ENCODE measurements at regions not wholly inside any gene's neighbourhood (a gene's known extent, or its start where the extent isn't known, plus 50 kb on each side); places are given as distances from the start of the nearest gene placed in this dataset.

DNA sequence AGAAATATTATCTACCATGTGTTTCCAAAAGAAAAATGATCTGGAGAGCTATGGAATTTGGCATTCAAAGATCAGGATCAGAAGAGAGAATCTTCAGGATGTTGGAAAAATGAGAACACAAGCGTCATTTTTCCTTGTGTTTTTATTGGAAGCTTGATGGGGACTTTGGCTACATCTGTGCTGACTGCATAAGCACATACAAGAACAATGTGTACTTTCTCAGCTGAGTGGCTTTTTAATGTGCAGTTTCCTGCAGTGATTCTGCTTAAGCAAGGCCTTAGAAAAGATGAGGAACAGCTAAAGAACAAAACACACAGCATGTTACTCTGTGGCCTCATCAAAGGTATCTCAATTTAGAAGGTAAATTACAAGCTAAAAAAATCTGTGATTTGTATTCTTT is 1039.9 kb downstream of the GLUD2 start:
- H3K4me1 ChIP-seq (ENCODE audit: control insufficient read depth, low read depth, low read length): no peaks in the 10 kb centered on the region
- H3K9me3 ChIP-seq (ENCODE audit: control insufficient read depth, low read depth, low read length): peaks cover 6% of the 10 kb centered on the region
- H3K4me3 ChIP-seq (ENCODE audit: low read length): no peak overlapping the region
- no peak overlapping the region for H3K27ac ChIP-seq (ENCODE audit: low read length)
- no peak overlapping the region for H3K9ac ChIP-seq (ENCODE audit: low read length)
- no peaks in the 10 kb centered on the region for H3K36me3 ChIP-seq (ENCODE audit: control insufficient read depth, low read depth, low read length)
- H3K27me3 ChIP-seq (ENCODE audit: control insufficient read depth, insufficient read depth, low read length): no peaks in the 10 kb centered on the region

- no peaks in the 10 kb centered on the region for H3K36me3 ChIP-seq (ENCODE audit: control insufficient read depth, low read depth, low read length)
- H3K27me3 ChIP-seq (ENCODE audit: control insufficient read depth, insufficient read depth, low read length): no peaks in the 10 kb centered on the region
- peaks cover 4% of the 10 kb centered on the region for H3K9me3 ChIP-seq (ENCODE audit: control insufficient read depth, low read depth, low read length)
- H3K27ac ChIP-seq (ENCODE audit: low read length): no peak overlapping the region
- no peaks in the 10 kb centered on the region for H3K4me1 ChIP-seq (ENCODE audit: control insufficient read depth, low read depth, low read length)
- no peak overlapping the region for H3K9ac ChIP-seq (ENCODE audit: low read length)
- no peak overlapping the region for H3K4me3 ChIP-seq (ENCODE audit: low read length)
Measured at GRCh38 chrX:122091571-122091970, 1044.2 kb downstream of the GLUD2 start.

- Histone ChIP-seq H3K36me3 (ENCODE audit: control insufficient read depth, low read depth, low read length) (no peaks in the 10 kb centered on the region), H3K27me3 (ENCODE audit: control insufficient read depth, insufficient read depth, low read length) (no peaks in the 10 kb centered on the region), H3K9ac (ENCODE audit: low read length) (no peak overlapping the region), H3K4me1 (ENCODE audit: control insufficient read depth, low read depth, low read length) (no peaks in the 10 kb centered on the region), H3K4me3 (ENCODE audit: low read length) (no peak overlapping the region), H3K9me3 (ENCODE audit: control insufficient read depth, low read depth, low read length) (peaks cover 2% of the 10 kb centered on the region), H3K27ac (ENCODE audit: low read length) (no peak overlapping the region)
Measured at GRCh38 chrX:122092360-122092759, 1045.0 kb downstream of the GLUD2 start.

- Histone ChIP-seq H3K27ac (ENCODE audit: low read length) (no peak overlapping the region), H3K27me3 (ENCODE audit: control insufficient read depth, insufficient read depth, low read length) (no peaks in the 10 kb centered on the region), H3K9me3 (ENCODE audit: control insufficient read depth, low read depth, low read length) (peaks cover 4% of the 10 kb centered on the region), H3K4me3 (ENCODE audit: low read length) (no peak overlapping the region), H3K36me3 (ENCODE audit: control insufficient read depth, low read depth, low read length) (no peaks in the 10 kb centered on the region), H3K4me1 (ENCODE audit: control insufficient read depth, low read depth, low read length) (no peaks in the 10 kb centered on the region), H3K9ac (ENCODE audit: low read length) (no peak overlapping the region)
Measured at GRCh38 chrX:122092978-122093377, 1045.6 kb downstream of the GLUD2 start.

DNA sequence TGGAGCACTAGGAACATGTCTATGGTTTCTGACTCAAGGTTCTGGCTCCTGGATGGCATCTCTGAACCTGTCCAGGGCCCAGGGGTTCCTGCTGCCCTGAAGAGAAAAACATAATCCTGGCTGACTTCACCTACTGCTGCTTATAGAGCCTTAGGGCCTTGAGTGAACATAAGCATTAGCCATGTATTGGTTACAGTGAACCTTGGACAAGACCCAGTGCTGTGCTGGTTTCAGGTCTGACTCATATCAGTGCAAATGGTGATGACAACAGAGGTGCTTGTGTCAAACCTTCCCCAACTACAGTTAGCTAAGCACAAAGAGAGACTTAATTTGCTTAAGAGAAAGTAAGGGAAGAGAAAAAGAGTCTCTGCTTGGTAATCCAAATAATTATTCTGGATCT is 1047.2 kb downstream of the GLUD2 start:
- Histone ChIP-seq H3K9me3 (ENCODE audit: control insufficient read depth, low read depth, low read length) (peaks cover 17% of the 10 kb centered on the region), H3K4me1 (ENCODE audit: control insufficient read depth, low read depth, low read length) (no peaks in the 10 kb centered on the region), H3K9ac (ENCODE audit: low read length) (no peak overlapping the region), H3K27me3 (ENCODE audit: control insufficient read depth, insufficient read depth, low read length) (no peaks in the 10 kb centered on the region), H3K36me3 (ENCODE audit: control insufficient read depth, low read depth, low read length) (no peaks in the 10 kb centered on the region), H3K4me3 (ENCODE audit: low read length) (no peak overlapping the region), H3K27ac (ENCODE audit: low read length) (no peak overlapping the region)

DNA sequence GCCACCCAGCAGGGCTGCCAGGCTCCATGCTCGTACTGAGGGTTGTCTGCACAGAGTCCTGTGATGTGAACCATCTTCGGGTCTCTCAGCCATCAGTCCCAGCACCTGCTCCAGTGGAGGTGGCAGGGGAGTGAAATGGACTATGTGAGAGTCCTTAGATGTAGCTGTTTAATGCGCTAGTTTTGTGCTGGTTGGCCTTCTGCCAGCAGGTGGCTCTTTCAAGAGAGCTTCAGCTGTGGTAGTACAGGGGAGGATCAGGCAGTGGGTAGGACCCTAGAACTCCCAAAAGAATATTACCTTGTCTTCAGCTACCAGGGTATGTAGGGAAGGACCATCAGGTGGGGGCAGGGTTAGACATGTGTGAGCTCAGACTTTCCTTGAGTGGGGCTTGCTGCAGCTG is 1066.0 kb downstream of the GLUD2 start:
- no peaks in the 10 kb centered on the region for H3K9me3 ChIP-seq (ENCODE audit: control insufficient read depth, low read depth, low read length)
- H3K9ac ChIP-seq (ENCODE audit: low read length): no peak overlapping the region
- no peak overlapping the region for H3K27ac ChIP-seq (ENCODE audit: low read length)
- H3K27me3 ChIP-seq (ENCODE audit: control insufficient read depth, insufficient read depth, low read length): no peaks in the 10 kb centered on the region
- H3K36me3 ChIP-seq (ENCODE audit: control insufficient read depth, low read depth, low read length): no peaks in the 10 kb centered on the region
- no peak overlapping the region for H3K4me3 ChIP-seq (ENCODE audit: low read length)
- H3K4me1 ChIP-seq (ENCODE audit: control insufficient read depth, low read depth, low read length): no peaks in the 10 kb centered on the region

- Histone ChIP-seq H3K4me1 (ENCODE audit: control insufficient read depth, low read depth, low read length) (no peaks in the 10 kb centered on the region), H3K9ac (ENCODE audit: low read length) (no peak overlapping the region), H3K27ac (ENCODE audit: low read length) (no peak overlapping the region), H3K9me3 (ENCODE audit: control insufficient read depth, low read depth, low read length) (no peaks in the 10 kb centered on the region), H3K27me3 (ENCODE audit: control insufficient read depth, insufficient read depth, low read length) (no peaks in the 10 kb centered on the region), H3K36me3 (ENCODE audit: control insufficient read depth, low read depth, low read length) (no peaks in the 10 kb centered on the region), H3K4me3 (ENCODE audit: low read length) (no peak overlapping the region)
Measured at GRCh38 chrX:122113896-122114295, 1066.5 kb downstream of the GLUD2 start.

GRCh38 chrX:122115604-122116003 is 1068.2 kb downstream of the GLUD2 start:
- H3K27ac ChIP-seq (ENCODE audit: low read length): no peak overlapping the region
- H3K9ac ChIP-seq (ENCODE audit: low read length): no peak overlapping the region
- H3K4me1 ChIP-seq (ENCODE audit: control insufficient read depth, low read depth, low read length): no peaks in the 10 kb centered on the region
- H3K27me3 ChIP-seq (ENCODE audit: control insufficient read depth, insufficient read depth, low read length): no peaks in the 10 kb centered on the region
- no peak overlapping the region for H3K4me3 ChIP-seq (ENCODE audit: low read length)
- H3K36me3 ChIP-seq (ENCODE audit: control insufficient read depth, low read depth, low read length): no peaks in the 10 kb centered on the region
- H3K9me3 ChIP-seq (ENCODE audit: control insufficient read depth, low read depth, low read length): no peaks in the 10 kb centered on the region

DNA sequence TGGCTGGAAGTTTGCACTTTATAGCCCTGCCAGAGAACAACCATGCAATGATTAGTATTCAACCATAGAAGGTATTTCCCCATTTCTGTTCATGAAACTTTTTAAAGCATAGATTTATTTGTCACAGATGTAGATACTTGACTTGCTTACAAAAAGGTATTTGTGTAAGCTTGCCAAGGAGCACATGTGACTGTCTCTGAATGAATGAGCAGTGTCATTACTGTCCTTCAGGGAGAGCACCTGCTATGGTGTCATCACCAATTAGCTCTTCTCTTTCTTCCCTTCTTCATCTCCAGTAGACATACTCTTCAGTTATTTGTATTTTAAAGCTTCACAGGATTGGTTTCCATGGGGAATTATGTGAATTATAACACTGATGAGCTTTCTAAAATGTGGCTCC is 1064.7 kb upstream of the GRIA3 start:
- no peaks in the 10 kb centered on the region for H3K4me1 ChIP-seq (ENCODE audit: control insufficient read depth, low read depth, low read length)
- H3K27me3 ChIP-seq (ENCODE audit: control insufficient read depth, insufficient read depth, low read length): no peaks in the 10 kb centered on the region

GRCh38 chrX:122122274-122122673 is 1061.8 kb upstream of the GRIA3 start:
- H3K4me1 ChIP-seq (ENCODE audit: control insufficient read depth, low read depth, low read length): no peaks in the 10 kb centered on the region
- H3K36me3 ChIP-seq (ENCODE audit: control insufficient read depth, low read depth, low read length): no peaks in the 10 kb centered on the region
- H3K27ac ChIP-seq (ENCODE audit: low read length): no peak overlapping the region
- H3K9me3 ChIP-seq (ENCODE audit: control insufficient read depth, low read depth, low read length): no peaks in the 10 kb centered on the region
- no peak overlapping the region for H3K9ac ChIP-seq (ENCODE audit: low read length)
- H3K27me3 ChIP-seq (ENCODE audit: control insufficient read depth, insufficient read depth, low read length): no peaks in the 10 kb centered on the region
- no peak overlapping the region for H3K4me3 ChIP-seq (ENCODE audit: low read length)

More for the DNA sequence above, 1064.7 kb upstream of the GRIA3 start:
- no peak overlapping the region for H3K4me3 ChIP-seq (ENCODE audit: low read length)
- no peaks in the 10 kb centered on the region for H3K9me3 ChIP-seq (ENCODE audit: control insufficient read depth, low read depth, low read length)
- H3K36me3 ChIP-seq (ENCODE audit: control insufficient read depth, low read depth, low read length): no peaks in the 10 kb centered on the region
- no peak overlapping the region for H3K9ac ChIP-seq (ENCODE audit: low read length)
- no peak overlapping the region for H3K27ac ChIP-seq (ENCODE audit: low read length)

DNA sequence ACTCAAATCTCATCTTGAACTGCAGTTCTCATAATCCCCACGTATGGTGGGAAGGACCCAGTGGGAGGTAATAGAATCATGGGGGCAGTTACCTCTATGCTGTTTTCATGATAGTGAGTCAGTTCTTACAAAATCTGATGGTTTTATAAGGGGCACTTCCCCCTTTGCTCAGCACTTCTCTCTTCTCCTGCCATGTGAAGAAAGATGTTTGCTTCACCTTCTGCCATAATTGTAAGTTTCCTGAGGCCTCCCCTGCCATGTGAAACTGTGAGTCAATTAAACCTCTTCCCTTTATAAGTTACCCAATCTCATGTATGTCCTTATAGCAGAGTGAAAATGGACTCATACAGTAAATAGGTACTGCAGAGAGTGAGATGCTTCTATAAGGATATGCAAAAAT is 1050.6 kb upstream of the GRIA3 start:
- Histone ChIP-seq H3K27me3 (ENCODE audit: control insufficient read depth, insufficient read depth, low read length) (no peaks in the 10 kb centered on the region), H3K27ac (ENCODE audit: low read length) (no peak overlapping the region), H3K4me3 (ENCODE audit: low read length) (no peak overlapping the region), H3K9me3 (ENCODE audit: control insufficient read depth, low read depth, low read length) (no peaks in the 10 kb centered on the region), H3K4me1 (ENCODE audit: control insufficient read depth, low read depth, low read length) (no peaks in the 10 kb centered on the region), H3K9ac (ENCODE audit: low read length) (no peak overlapping the region), H3K36me3 (ENCODE audit: control insufficient read depth, low read depth, low read length) (no peaks in the 10 kb centered on the region)

- Histone ChIP-seq H3K9ac (ENCODE audit: low read length) (no peak overlapping the region), H3K27ac (ENCODE audit: low read length) (no peak overlapping the region), H3K4me1 (ENCODE audit: control insufficient read depth, low read depth, low read length) (no peaks in the 10 kb centered on the region), H3K27me3 (ENCODE audit: control insufficient read depth, insufficient read depth, low read length) (no peaks in the 10 kb centered on the region), H3K9me3 (ENCODE audit: control insufficient read depth, low read depth, low read length) (no peaks in the 10 kb centered on the region), H3K36me3 (ENCODE audit: control insufficient read depth, low read depth, low read length) (no peaks in the 10 kb centered on the region), H3K4me3 (ENCODE audit: low read length) (no peak overlapping the region)
Measured at GRCh38 chrX:122134291-122134690, 1049.8 kb upstream of the GRIA3 start.
